ENCODE measurements at regions not wholly inside any gene's neighbourhood (a gene's known extent, or its start where the extent isn't known, plus 50 kb on each side); places are given as distances from the start of the nearest gene placed in this dataset.

DNA sequence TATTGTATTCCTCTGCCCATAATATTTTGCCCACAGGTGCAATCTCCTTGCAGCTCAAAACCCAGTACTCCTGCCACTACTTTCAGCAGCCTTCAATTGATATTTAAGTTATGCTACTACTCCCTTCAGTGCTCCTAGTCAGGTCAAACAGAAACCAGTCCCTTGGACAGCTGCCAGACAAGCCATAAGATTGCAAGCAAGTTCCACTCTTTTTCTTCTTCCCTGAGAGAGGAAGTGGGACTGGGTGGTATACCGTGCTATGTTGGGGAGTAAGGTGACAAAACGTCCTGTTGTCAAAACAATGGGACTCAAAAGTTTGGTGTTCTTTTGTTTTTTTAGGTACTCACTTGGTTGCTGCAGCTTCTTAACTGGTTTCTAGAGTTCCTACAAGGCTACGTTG, 63.1 kb upstream of the FRY start:
- Mint-ChIP-seq H3K4me3 (no peak overlapping the region), H3K27ac (peak overlapping the region; percentile 12), H3K4me1 (peaks cover 39% of the 10 kb centered on the region), H3K27me3 (no peaks in the 10 kb centered on the region), H3K36me3 (ENCODE audit: low read depth) (no peaks in the 10 kb centered on the region), H3K9me3 (no peaks in the 10 kb centered on the region)
- no peak for ATAC-seq (ENCODE audit: low read depth)
- no peak for DNase-seq
- intact Hi-C loops (cut with micrococcal nuclease), result loop anchor here (5.0 kb wide), 1 partner anchor 34 kb away; no protein-coding TSS in a partner anchor
- ChIA-PET CTCF (interaction anchor here (1.6 kb wide), 1 partner anchor 58 kb away, joined by 5 read pairs; no protein-coding TSS in a partner anchor), POLR2A (no interaction called here)
- TF ChIP-seq, protein P1, sequence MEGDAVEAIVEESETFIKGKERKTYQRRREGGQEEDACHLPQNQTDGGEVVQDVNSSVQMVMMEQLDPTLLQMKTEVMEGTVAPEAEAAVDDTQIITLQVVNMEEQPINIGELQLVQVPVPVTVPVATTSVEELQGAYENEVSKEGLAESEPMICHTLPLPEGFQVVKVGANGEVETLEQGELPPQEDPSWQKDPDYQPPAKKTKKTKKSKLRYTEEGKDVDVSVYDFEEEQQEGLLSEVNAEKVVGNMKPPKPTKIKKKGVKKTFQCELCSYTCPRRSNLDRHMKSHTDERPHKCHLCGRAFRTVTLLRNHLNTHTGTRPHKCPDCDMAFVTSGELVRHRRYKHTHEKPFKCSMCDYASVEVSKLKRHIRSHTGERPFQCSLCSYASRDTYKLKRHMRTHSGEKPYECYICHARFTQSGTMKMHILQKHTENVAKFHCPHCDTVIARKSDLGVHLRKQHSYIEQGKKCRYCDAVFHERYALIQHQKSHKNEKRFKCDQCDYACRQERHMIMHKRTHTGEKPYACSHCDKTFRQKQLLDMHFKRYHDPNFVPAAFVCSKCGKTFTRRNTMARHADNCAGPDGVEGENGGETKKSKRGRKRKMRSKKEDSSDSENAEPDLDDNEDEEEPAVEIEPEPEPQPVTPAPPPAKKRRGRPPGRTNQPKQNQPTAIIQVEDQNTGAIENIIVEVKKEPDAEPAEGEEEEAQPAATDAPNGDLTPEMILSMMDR (IDR thresholded peaks at IDR 0.05), result no peak

DNA sequence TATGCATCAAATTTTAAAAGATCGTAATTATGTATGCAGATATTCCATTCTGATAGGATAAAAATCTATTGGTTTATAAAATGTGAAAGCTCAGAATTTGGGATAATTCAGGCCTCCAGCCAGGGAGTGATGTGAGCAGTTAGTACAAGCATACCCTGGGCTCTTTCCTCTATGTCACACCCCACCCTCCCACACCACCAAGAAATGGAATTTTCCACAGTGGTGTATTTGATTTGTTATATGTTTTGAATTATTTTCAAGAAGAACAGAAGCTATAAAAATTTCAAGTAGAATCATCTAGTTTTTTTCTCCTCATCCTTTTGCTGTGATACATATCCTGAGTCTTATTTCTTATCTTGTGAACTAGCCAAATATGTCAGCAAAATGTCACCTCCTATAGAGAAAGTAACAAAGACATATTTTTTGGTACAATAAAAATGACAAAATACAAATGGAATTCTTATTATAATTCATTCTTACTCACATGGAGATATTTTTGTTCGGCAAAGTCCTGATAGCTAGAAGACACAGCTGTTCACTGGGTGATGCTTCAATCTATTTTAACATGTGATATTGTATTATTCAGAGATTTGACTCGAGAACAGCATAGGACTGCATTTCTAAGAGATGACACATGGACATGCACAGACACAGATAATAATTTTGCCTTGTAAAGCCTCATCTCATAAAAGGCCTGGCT, 61.2 kb upstream of the FRY start:
- H3K27me3 Mint-ChIP-seq, result no peaks in the 10 kb centered on the region

DNA sequence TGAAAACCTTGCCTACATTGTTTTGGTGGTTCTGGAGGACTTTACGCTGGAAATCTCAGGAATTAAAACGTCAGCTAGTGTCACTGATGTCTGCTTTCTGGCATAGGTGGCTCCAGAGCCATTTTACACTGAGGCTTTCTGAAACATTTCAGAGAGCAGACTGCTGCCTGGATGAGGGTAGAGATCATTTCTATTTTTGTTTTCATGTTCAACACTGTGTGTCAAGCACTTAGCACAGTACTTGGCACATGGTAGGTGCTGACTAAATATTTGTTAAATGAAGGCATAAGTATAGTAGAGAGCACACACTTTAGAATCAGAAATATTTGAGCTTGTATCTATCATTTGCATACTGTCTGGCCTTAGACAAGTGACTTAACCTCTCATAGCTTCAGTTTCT, 59.1 kb upstream of the FRY start:
- Mint-ChIP-seq H3K9me3 (peaks cover 3% of the 10 kb centered on the region), H3K4me1 (peaks cover 11% of the 10 kb centered on the region), H3K36me3 (ENCODE audit: low read depth) (no peaks in the 10 kb centered on the region), H3K27ac (no peak overlapping the region), H3K27me3 (no peaks in the 10 kb centered on the region), H3K4me3 (no peak overlapping the region)
- no peak for DNase-seq
- ATAC-seq (ENCODE audit: low read depth), result no peak
- CTCF ChIA-PET, result no interaction called here
- TF ChIP-seq, protein P1 (IDR thresholded peaks at IDR 0.05), result no peak
- POLR2A ChIA-PET, result no interaction called here
- intact Hi-C loops (cut with micrococcal nuclease), result no loop called here

More for the DNA sequence above, 61.2 kb upstream of the FRY start:
- H3K27ac Mint-ChIP-seq, result no peak overlapping the region
- H3K36me3 Mint-ChIP-seq (ENCODE audit: low read depth), result no peaks in the 10 kb centered on the region
- CTCF ChIA-PET, result no interaction called here
- H3K4me3 Mint-ChIP-seq, result no peak overlapping the region
- ATAC-seq (ENCODE audit: low read depth), result no peak
- TF ChIP-seq, protein P1 (IDR thresholded peaks at IDR 0.05), result no peak
- DNase-seq, result no peak
- peaks cover 3% of the 10 kb centered on the region for H3K9me3 Mint-ChIP-seq
- POLR2A ChIA-PET, result interaction anchor here (0.6 kb wide), 1 partner anchor 232 kb away, joined by 3 read pairs; no protein-coding TSS in a partner anchor
- H3K4me1 Mint-ChIP-seq, result peaks cover 27% of the 10 kb centered on the region
- intact Hi-C loops (cut with micrococcal nuclease), result no loop called here

DNA sequence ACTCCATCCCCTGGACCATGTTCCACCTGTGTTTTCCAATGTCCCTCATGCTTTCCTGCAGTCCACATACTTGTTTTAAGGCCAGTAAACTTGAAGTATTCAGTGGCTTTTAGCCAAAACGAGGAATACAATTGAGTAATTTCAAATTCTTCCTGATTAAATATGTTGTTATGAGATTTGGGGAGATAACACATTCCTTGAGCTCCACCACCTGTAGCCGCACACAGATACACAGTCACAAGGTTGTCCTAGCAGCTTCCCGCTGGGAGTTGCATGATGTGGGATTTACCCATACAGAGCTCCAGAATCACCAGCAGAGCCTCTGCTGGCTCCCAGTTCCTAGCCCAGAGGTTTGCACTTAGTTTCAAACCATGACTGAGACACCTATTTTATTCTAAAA, 53.6 kb upstream of the FRY start:
- Mint-ChIP-seq H3K27me3 (no peaks in the 10 kb centered on the region), H3K27ac (no peak overlapping the region), H3K36me3 (ENCODE audit: low read depth) (no peaks in the 10 kb centered on the region), H3K4me3 (no peak overlapping the region), H3K4me1 (no peaks in the 10 kb centered on the region), H3K9me3 (peaks cover 3% of the 10 kb centered on the region)
- no peak for DNase-seq
- intact Hi-C loops (cut with micrococcal nuclease), result no loop called here
- no peak for ATAC-seq (ENCODE audit: low read depth)
- ChIA-PET POLR2A (no interaction called here), CTCF (interaction anchor here (0.7 kb wide), 1 partner anchor 9 kb away, joined by 3 read pairs; no protein-coding TSS in a partner anchor)
- TF ChIP-seq, protein P1 (IDR thresholded peaks at IDR 0.05), result no peak

DNA sequence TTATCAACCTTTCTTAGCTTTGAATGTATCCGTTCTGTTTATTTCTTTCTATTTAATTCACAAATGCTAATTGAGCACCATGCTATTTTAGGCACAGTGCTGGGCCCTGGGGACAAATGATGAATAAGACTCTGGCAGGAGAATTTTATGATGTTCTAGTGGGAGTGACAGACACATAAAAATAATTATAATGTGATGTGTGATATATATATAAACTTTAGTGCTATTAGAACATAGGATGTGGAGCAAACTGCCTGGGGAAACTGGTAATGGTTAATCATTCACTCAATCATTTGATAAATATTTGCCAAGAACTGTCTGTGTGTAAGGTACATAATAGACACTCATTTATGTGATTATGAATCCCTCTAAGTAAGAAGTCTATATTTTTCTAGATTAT, 50.7 kb upstream of the FRY start:
- no peak overlapping the region for H3K27ac Mint-ChIP-seq
- no peak for ATAC-seq (ENCODE audit: low read depth)
- no peaks in the 10 kb centered on the region for H3K27me3 Mint-ChIP-seq
- ChIA-PET POLR2A (no interaction called here), CTCF (interaction anchor here (1.0 kb wide), 1 partner anchor 22 kb away, joined by 3 read pairs; no protein-coding TSS in a partner anchor)
- H3K36me3 Mint-ChIP-seq (ENCODE audit: low read depth), result no peaks in the 10 kb centered on the region
- no peak for DNase-seq
- no peaks in the 10 kb centered on the region for H3K4me1 Mint-ChIP-seq
- intact Hi-C loops (cut with micrococcal nuclease), result no loop called here
- no peak overlapping the region for H3K4me3 Mint-ChIP-seq
- H3K9me3 Mint-ChIP-seq, result no peaks in the 10 kb centered on the region
- TF ChIP-seq, protein P1 (IDR thresholded peaks at IDR 0.05), result no peak
